GM12878 (cell line): ENCODE measurements at regions not wholly inside any gene's neighbourhood (a gene's known extent, or its start where the extent isn't known, plus 50 kb on each side); places are given as distances from the start of the nearest gene placed in this dataset.

ENCODE experiments used
- ATAC-seq: fragments of 200-7000 bp; cut with Tn5 transposase; 3 replicates; pipeline ENCODE4 v1.9.1; 2020; ENCODE audit warnings: mild to moderate bottlenecking, moderate library complexity
- BruUV-seq: library from RNA; stranded (reverse); fragments of 400-500 nt; replicated peaks from 2 replicates; lab custom pipeline; 2021; lab: Mats Ljungman, UMichigan
- CTCF ChIA-PET: fragments of 300-600 bp; sonication (Branson Sonifier 250); formaldehyde crosslinking; extraction: SDS; loops from one replicate; lab custom pipeline; 2021; ENCODE audit warnings: inconsistent platforms; lab: Yijun Ruan, JAX
- POLR2A ChIA-PET: fragments of 350-600 bp; formaldehyde crosslinking; extraction: SDS; loops from one replicate; lab custom pipeline; 2021; ENCODE audit warnings: inconsistent platforms; lab: Charles Lee
- RAD21 ChIA-PET: fragments of 300-600 bp; sonication (Branson Sonifier 250); formaldehyde crosslinking; loops from one replicate; lab custom pipeline; 2023; ENCODE audit warnings: antibody characterized with exemption; ENCODE audit not compliant: unreplicated experiment; lab: Charles Lee
- SMC1A ChIA-PET: fragments of 300-600 bp; sonication (Branson Sonifier 250); formaldehyde crosslinking; loops from one replicate; lab custom pipeline; 2023; ENCODE audit not compliant: unreplicated experiment, uncharacterized antibody; lab: Charles Lee
- DNase-seq: peaks from one replicate; pipeline ENCODE4 v3.0.0-alpha.2; 2011; ENCODE audit warnings: low read depth, low spot score
- FAIRE-seq: peaks from 3 replicates; lab custom pipeline; 2011; peaks lifted over from hg19 to GRCh38; lab: Jason Lieb, UNC
- H2AFZ ChIP-seq: 2 replicates; pipeline ENCODE4 v1.6.0; 2011; ENCODE audit warnings: low read depth, low read length, control low read depth; ENCODE audit not compliant: control insufficient read depth
- H3K27ac ChIP-seq: 2 replicates; pipeline ENCODE4 v1.5.1; 2011; ENCODE audit warnings: control low read depth; ENCODE audit not compliant: control insufficient read depth, insufficient read depth
- H3K27me3 ChIP-seq, 2 experiments: replicated peaks in 1 of 2; 2 replicates each; pipeline versions ENCODE4 v1.6.0 to v1.6.1; 2011; ENCODE audit warnings: low read length in 1 of 2; ENCODE audit not compliant: control insufficient read depth in 2 of 2, insufficient read depth in 2 of 2
- H3K36me3 ChIP-seq, 2 experiments: 2 replicates each; pipeline ENCODE4 v1.5.1; 2011; ENCODE audit warnings: low read length in 1 of 2; ENCODE audit not compliant: control insufficient read depth in 2 of 2, insufficient read depth in 2 of 2
- H3K4me1 ChIP-seq: 2 replicates; pipeline ENCODE4 v1.6.1; 2011; ENCODE audit warnings: mild to moderate bottlenecking, low read length, moderate library complexity, mixed read lengths; ENCODE audit not compliant: control insufficient read depth, insufficient read depth
- H3K4me2 ChIP-seq: 2 replicates; pipeline ENCODE4 v1.6.0; 2011; ENCODE audit warnings: control low read depth; ENCODE audit not compliant: control insufficient read depth, insufficient read depth
- H3K4me3 ChIP-seq: fragments of 200-600 bp; sonication (generic); 2 replicates; pipeline ENCODE4 v1.5.1; 2016
- H3K79me2 ChIP-seq: 2 replicates; pipeline ENCODE4 v1.6.0; 2011; ENCODE audit warnings: low read length; ENCODE audit not compliant: control insufficient read depth, insufficient read depth
- H3K9ac ChIP-seq: 2 replicates; pipeline ENCODE4 v1.8.0; 2011; ENCODE audit warnings: low read length, control low read depth, mixed read lengths; ENCODE audit not compliant: control insufficient read depth, insufficient read depth
- H3K9me3 ChIP-seq: replicated peaks from 3 replicates; pipeline ENCODE4 v1.5.1; 2011; ENCODE audit warnings: mild to moderate bottlenecking, low read length; ENCODE audit not compliant: control insufficient read depth, insufficient read depth
- H4K20me1 ChIP-seq: 2 replicates; pipeline ENCODE4 v1.6.0; 2011; ENCODE audit not compliant: control insufficient read depth, insufficient read depth
- BCL11A ChIP-seq: IDR thresholded peaks from 2 replicates; pipeline ENCODE4 v1.6.1; 2011; ENCODE audit warnings: low read depth, low read length
- BMI1 ChIP-seq: fragments of 450-650 bp; IDR thresholded peaks from 2 replicates; pipeline ENCODE4 v1.6.1; 2016; ENCODE audit warnings: mild to moderate bottlenecking, moderate library complexity, borderline replicate concordance
- E2F8 ChIP-seq: fragments of 450-650 bp; IDR thresholded peaks from 2 replicates; pipeline ENCODE4 v1.6.1; 2018; ENCODE audit warnings: mild to moderate bottlenecking, low read depth, moderate library complexity; ENCODE audit not compliant: partially characterized antibody
- EGR1 ChIP-seq, 2 experiments: IDR thresholded peaks; 1 replicate in 1 of 2; 2 replicates in 1 of 2; pipeline ENCODE4 v1.6.1; 2011 to 2012; ENCODE audit warnings: low read depth in 2 of 2, low read length in 2 of 2, borderline replicate concordance in 1 of 2, mild to moderate bottlenecking in 1 of 2, moderate library complexity in 1 of 2
- GATAD2B ChIP-seq: fragments of 450-650 bp; conservative IDR thresholded peaks from 2 replicates; pipeline ENCODE4 v1.6.1; 2017; ENCODE audit warnings: low read depth, mild to moderate bottlenecking, moderate library complexity
- HDGF ChIP-seq: fragments of 450-650 bp; IDR thresholded peaks from 2 replicates; pipeline ENCODE4 v1.6.1; 2016; ENCODE audit warnings: antibody characterized with exemption
- POLR2A ChIP-seq: IDR thresholded peaks from 2 replicates; pipeline ENCODE4 v1.6.1; 2011; ENCODE audit warnings: low read depth, mild to moderate bottlenecking, low read length
- SREBF2 ChIP-seq: IDR thresholded peaks from 2 replicates; pipeline ENCODE4 v1.6.1; 2012; ENCODE audit warnings: mild to moderate bottlenecking, low read length
- SUPT20H ChIP-seq: IDR thresholded peaks from 2 replicates; pipeline ENCODE4 v1.6.1; 2011; ENCODE audit warnings: low read depth, mild to moderate bottlenecking, low read length, moderate library complexity, borderline replicate concordance; ENCODE audit not compliant: control insufficient read depth
- WGBS: methylation state at CpG from one replicate; pipeline ENCODE4 v1.1.6; 2016; ENCODE audit warnings: low lambda C conversion rate; ENCODE audit not compliant: insufficient replicate concordance, insufficient coverage; ENCODE audit errors: missing lambda C conversion rate; 5-methylcytosine and 5-hydroxymethylcytosine counted together
- in situ Hi-C: fragments of 300-500 bp; cut with MboI; formaldehyde crosslinking; loops from 9 replicates; pipeline ENCODE4 v1.14.3; 2018; ENCODE audit warnings: mixed read lengths
- intact Hi-C: fragments of 100-400 bp; cut with micrococcal nuclease; formaldehyde crosslinking; loops from one replicate; pipeline ENCODE4 v1.14.2; 2022; ENCODE audit not compliant: unreplicated experiment

- in situ Hi-C loops, result no loop called here
- Histone ChIP-seq H3K4me1 (no peaks in the 10 kb centered on the region), H3K27me3 (no peaks in the 10 kb centered on the region), H2AFZ (no peak overlapping the region), H3K4me2 (no peak overlapping the region), H3K79me2 (no peaks in the 10 kb centered on the region), H3K36me3 (no peaks in the 10 kb centered on the region), H3K4me3 (no peak overlapping the region), H3K27ac (no peak overlapping the region), H3K9me3 (no peaks in the 10 kb centered on the region), H3K9ac (no peak overlapping the region)
- 0% methylated on average over 4 of the region's 4 CpGs for WGBS
- FAIRE-seq (no peak), ATAC-seq (no peak), DNase-seq (no peak)
- SMC1A ChIA-PET, result interaction anchor here (1.0 kb wide), 1 partner anchor 52 kb away, joined by 3 read pairs; no protein-coding TSS in a partner anchor
- CTCF ChIA-PET, result interaction anchor here (0.9 kb wide), 1 partner anchor 15 kb away, joined by 3 read pairs; no protein-coding TSS in a partner anchor
- RAD21 ChIA-PET, result no interaction called here
- intact Hi-C loops, result no loop called here
- BruUV-seq, result no TSS peak
- TF ChIP-seq E2F8, result no peak
- TF ChIP-seq POLR2A, result no peak
- no peak for TF ChIP-seq BCL11A
- TF ChIP-seq, all 136 proteins: peak for 0
- POLR2A ChIA-PET, result no interaction called here
- no peaks in the 10 kb centered on the region for H4K20me1 ChIP-seq
Observed at GRCh38 chr5:124180299-124180874, 566.1 kb downstream of the ZNF608 start.

- ATAC-seq, result no peak
- H3K4me2 ChIP-seq, result no peak overlapping the region
- H3K79me2 ChIP-seq, result no peaks in the 10 kb centered on the region
- no peak overlapping the region for H3K27ac ChIP-seq
- no peaks in the 10 kb centered on the region for H4K20me1 ChIP-seq
- POLR2A ChIA-PET, result no interaction called here
- CTCF ChIA-PET, result interaction anchor here (0.6 to 0.9 kb wide), 2 partner anchors 15 to 96 kb away, joined by 3 to 5 read pairs; no protein-coding TSS in a partner anchor
- 0% methylated on average over 1 of the region's 1 CpG for WGBS
- TF ChIP-seq SREBF2, result no peak
- no peak for TF ChIP-seq EGR1 (IDR thresholded peaks at IDR 0.05; ENCODE audit: borderline replicate concordance in 1 of 2, low read depth in 2 of 2, low read length in 2 of 2)
- no peak for TF ChIP-seq SUPT20H
- TF ChIP-seq BMI1, result no peak
- TF ChIP-seq HDGF, result no peak
- TF ChIP-seq GATAD2B, result no peak
- TF ChIP-seq, all 136 proteins: peak for 0
- Histone ChIP-seq H3K36me3 (no peaks in the 10 kb centered on the region), H3K27me3 (no peaks in the 10 kb centered on the region), H3K9me3 (no peaks in the 10 kb centered on the region), H2AFZ (no peak overlapping the region), H3K9ac (no peak overlapping the region), H3K4me3 (no peak overlapping the region), H3K4me1 (no peaks in the 10 kb centered on the region)
- ChIA-PET RAD21 (no interaction called here), SMC1A (no interaction called here)
- in situ Hi-C loops (no loop called here), intact Hi-C loops (no loop called here)
- FAIRE-seq, result no peak
- BruUV-seq, result no TSS peak
- DNase-seq, result no peak
Observed at GRCh38 chr5:124179819-124180218, 566.6 kb downstream of the ZNF608 start.
